Astrocyte (in vitro differentiated cells and primary cell): ENCODE measurements at regions not wholly inside any gene's neighbourhood (a gene's known extent, or its start where the extent isn't known, plus 50 kb on each side); places are given as distances from the start of the nearest gene placed in this dataset.

Experiments
- DNase-seq: peaks from one replicate; pipeline ENCODE4 v3.0.0-alpha.2; 2010; ENCODE audit warnings: low read depth
- FAIRE-seq: peaks from 2 replicates; lab custom pipeline; 2011; peaks lifted over from hg19 to GRCh38; lab: Jason Lieb, UNC
- H2AFZ ChIP-seq: 2 replicates; pipeline ENCODE4 v1.6.0; 2012; ENCODE audit warnings: low read depth, low read length, inconsistent platforms
- H3K27ac ChIP-seq: 2 replicates; pipeline ENCODE4 v1.5.1; 2011; ENCODE audit warnings: low read depth, low read length, inconsistent platforms
- H3K27me3 ChIP-seq: 2 replicates; pipeline ENCODE4 v1.6.0; 2011; ENCODE audit warnings: low read length, inconsistent platforms; ENCODE audit not compliant: insufficient read depth
- H3K36me3 ChIP-seq: 2 replicates; pipeline ENCODE4 v1.5.1; 2011; ENCODE audit warnings: low read length, inconsistent platforms; ENCODE audit not compliant: insufficient read depth
- H3K4me1 ChIP-seq: 2 replicates; pipeline ENCODE4 v1.5.1; 2011; ENCODE audit warnings: low read length, inconsistent platforms; ENCODE audit not compliant: insufficient read depth
- H3K4me2 ChIP-seq: 2 replicates; pipeline ENCODE4 v1.6.0; 2012; ENCODE audit warnings: low read length, inconsistent platforms
- H3K4me3 ChIP-seq: 2 replicates; pipeline ENCODE4 v1.5.1; 2011; ENCODE audit warnings: low read depth, mild to moderate bottlenecking, low read length, inconsistent platforms; ENCODE audit not compliant: insufficient read depth
- H3K79me2 ChIP-seq: 2 replicates; pipeline ENCODE4 v1.6.0; 2012; ENCODE audit warnings: mild to moderate bottlenecking, low read length, inconsistent platforms; ENCODE audit not compliant: insufficient read depth
- H3K9ac ChIP-seq: 2 replicates; pipeline ENCODE4 v1.6.0; 2012; ENCODE audit warnings: mild to moderate bottlenecking, low read length, inconsistent platforms
- H3K9me3 ChIP-seq: 2 replicates; pipeline ENCODE4 v1.5.1; 2012; ENCODE audit warnings: low read depth, mild to moderate bottlenecking, low read length, inconsistent platforms; ENCODE audit not compliant: insufficient read depth
- H4K20me1 ChIP-seq: 2 replicates; pipeline ENCODE4 v1.6.0; 2012; ENCODE audit warnings: low read length, inconsistent platforms; ENCODE audit not compliant: insufficient read depth
- H3K27ac Mint-ChIP-seq: one replicate; pipeline ENCODE4 v1.8.0; 2021; ENCODE audit warnings: mild to moderate bottlenecking, mixed read lengths; ENCODE audit not compliant: unreplicated experiment
- H3K27me3 Mint-ChIP-seq: one replicate; pipeline ENCODE4 v1.8.0; 2021; ENCODE audit warnings: low read depth, mixed read lengths; ENCODE audit not compliant: unreplicated experiment
- H3K36me3 Mint-ChIP-seq: one replicate; pipeline ENCODE4 v1.8.0; 2021; ENCODE audit warnings: low read depth, mixed read lengths; ENCODE audit not compliant: unreplicated experiment
- H3K4me1 Mint-ChIP-seq: one replicate; pipeline ENCODE4 v1.8.0; 2021; ENCODE audit warnings: low read depth, mixed read lengths; ENCODE audit not compliant: unreplicated experiment
- H3K4me3 Mint-ChIP-seq: one replicate; pipeline ENCODE4 v1.8.0; 2021; ENCODE audit warnings: mild to moderate bottlenecking, moderate library complexity, mixed read lengths; ENCODE audit not compliant: unreplicated experiment
- H3K9me3 Mint-ChIP-seq: one replicate; pipeline ENCODE4 v1.8.0; 2021; ENCODE audit warnings: mild to moderate bottlenecking, mixed read lengths; ENCODE audit not compliant: unreplicated experiment
- EZH2 ChIP-seq: IDR thresholded peaks from 2 replicates; pipeline ENCODE4 v1.6.1; 2012; ENCODE audit warnings: mild to moderate bottlenecking, low read length, inconsistent platforms; ENCODE audit not compliant: insufficient read depth
- TF ChIP-seq, protein P1 (sequence below): IDR thresholded peaks from 2 replicates; pipeline ENCODE4 v1.5.1; 2011; ENCODE audit warnings: low read depth, mild to moderate bottlenecking, inconsistent platforms, low read length, moderate library complexity; ENCODE audit not compliant: insufficient read depth

GRCh38 chr7:145184956-145185355 is 349.1 kb upstream of the TPK1 start:
- H3K4me3 ChIP-seq, result no peak overlapping the region
- TF ChIP-seq, protein P1, sequence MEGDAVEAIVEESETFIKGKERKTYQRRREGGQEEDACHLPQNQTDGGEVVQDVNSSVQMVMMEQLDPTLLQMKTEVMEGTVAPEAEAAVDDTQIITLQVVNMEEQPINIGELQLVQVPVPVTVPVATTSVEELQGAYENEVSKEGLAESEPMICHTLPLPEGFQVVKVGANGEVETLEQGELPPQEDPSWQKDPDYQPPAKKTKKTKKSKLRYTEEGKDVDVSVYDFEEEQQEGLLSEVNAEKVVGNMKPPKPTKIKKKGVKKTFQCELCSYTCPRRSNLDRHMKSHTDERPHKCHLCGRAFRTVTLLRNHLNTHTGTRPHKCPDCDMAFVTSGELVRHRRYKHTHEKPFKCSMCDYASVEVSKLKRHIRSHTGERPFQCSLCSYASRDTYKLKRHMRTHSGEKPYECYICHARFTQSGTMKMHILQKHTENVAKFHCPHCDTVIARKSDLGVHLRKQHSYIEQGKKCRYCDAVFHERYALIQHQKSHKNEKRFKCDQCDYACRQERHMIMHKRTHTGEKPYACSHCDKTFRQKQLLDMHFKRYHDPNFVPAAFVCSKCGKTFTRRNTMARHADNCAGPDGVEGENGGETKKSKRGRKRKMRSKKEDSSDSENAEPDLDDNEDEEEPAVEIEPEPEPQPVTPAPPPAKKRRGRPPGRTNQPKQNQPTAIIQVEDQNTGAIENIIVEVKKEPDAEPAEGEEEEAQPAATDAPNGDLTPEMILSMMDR, result no peak
- TF ChIP-seq EZH2, result no peak
- Mint-ChIP-seq H3K9me3 (no peaks in the 10 kb centered on the region), H3K4me1 (no peaks in the 10 kb centered on the region), H3K27me3 (no peaks in the 10 kb centered on the region), H3K36me3 (no peaks in the 10 kb centered on the region), H3K27ac (no peak overlapping the region), H3K4me3 (no peak overlapping the region)
- no peak overlapping the region for H2AFZ ChIP-seq
- peaks cover 2% of the 10 kb centered on the region for H3K9me3 ChIP-seq
- DNase-seq, result no peak
- H3K79me2 ChIP-seq, result no peaks in the 10 kb centered on the region
- no peak for FAIRE-seq
- no peak overlapping the region for H3K4me2 ChIP-seq
- H3K27ac ChIP-seq, result no peak overlapping the region
- H3K4me1 ChIP-seq, result no peaks in the 10 kb centered on the region
- no peaks in the 10 kb centered on the region for H3K36me3 ChIP-seq
- H4K20me1 ChIP-seq, result no peaks in the 10 kb centered on the region
- no peak overlapping the region for H3K9ac ChIP-seq
- no peaks in the 10 kb centered on the region for H3K27me3 ChIP-seq

DNA sequence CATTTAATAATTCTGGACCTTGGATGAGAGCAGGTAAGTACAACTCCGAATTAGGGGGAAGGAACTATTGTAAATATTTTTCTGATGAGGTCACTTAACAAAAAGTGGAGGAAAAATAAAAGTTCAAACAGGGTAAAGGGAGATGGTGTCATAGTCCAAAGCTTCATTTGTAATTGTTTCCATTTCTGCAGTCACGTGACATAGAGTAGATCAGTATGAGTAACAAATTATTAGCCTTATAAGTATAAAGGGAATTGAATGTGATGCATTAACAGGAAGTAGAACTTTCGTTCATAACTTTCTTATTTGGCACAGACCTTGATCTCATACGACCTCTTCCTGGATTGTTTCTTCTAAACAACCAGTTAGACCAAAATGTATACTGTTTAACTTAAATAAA is 347.2 kb upstream of the TPK1 start:
- Histone ChIP-seq H4K20me1 (no peaks in the 10 kb centered on the region), H3K4me2 (no peak overlapping the region), H3K4me3 (no peak overlapping the region), H3K9me3 (peaks cover 5% of the 10 kb centered on the region), H3K36me3 (no peaks in the 10 kb centered on the region), H2AFZ (no peak overlapping the region), H3K27ac (no peak overlapping the region), H3K27me3 (no peaks in the 10 kb centered on the region), H3K9ac (no peak overlapping the region), H3K4me1 (no peaks in the 10 kb centered on the region), H3K79me2 (no peaks in the 10 kb centered on the region)
- no peak for FAIRE-seq
- DNase-seq, result no peak
- Mint-ChIP-seq H3K4me1 (no peaks in the 10 kb centered on the region), H3K4me3 (no peak overlapping the region), H3K27me3 (no peaks in the 10 kb centered on the region), H3K27ac (no peak overlapping the region), H3K36me3 (no peaks in the 10 kb centered on the region), H3K9me3 (no peaks in the 10 kb centered on the region)
- TF ChIP-seq, protein P1, result no peak
- no peak for TF ChIP-seq EZH2

DNA sequence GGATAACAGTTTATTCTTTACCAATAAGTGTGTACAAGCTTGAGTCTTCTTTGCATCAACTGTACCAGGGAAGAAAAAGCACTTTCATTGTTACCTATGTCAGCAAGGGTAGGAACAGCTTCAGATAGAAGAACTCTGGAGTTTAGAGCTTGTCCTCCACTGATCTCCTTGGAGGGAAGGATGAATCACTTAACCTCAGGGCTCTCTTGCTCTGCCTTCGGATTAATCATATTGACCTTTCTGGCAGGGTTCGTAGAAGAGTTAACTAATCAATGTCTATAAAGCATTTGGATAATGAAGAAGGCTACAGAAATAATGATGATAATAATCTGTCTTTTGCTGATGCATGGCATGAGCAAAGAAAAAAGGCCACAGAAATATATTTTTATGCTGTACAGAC is 339.5 kb upstream of the TPK1 start:
- no peak overlapping the region for H3K27ac ChIP-seq
- no peaks in the 10 kb centered on the region for H3K36me3 ChIP-seq
- H3K4me1 ChIP-seq, result no peaks in the 10 kb centered on the region
- H3K4me2 ChIP-seq, result no peak overlapping the region
- Mint-ChIP-seq H3K36me3 (no peaks in the 10 kb centered on the region), H3K9me3 (peaks cover 8% of the 10 kb centered on the region), H3K4me1 (no peaks in the 10 kb centered on the region), H3K4me3 (no peak overlapping the region), H3K27ac (no peak overlapping the region), H3K27me3 (no peaks in the 10 kb centered on the region)
- no peak overlapping the region for H3K9ac ChIP-seq
- no peak overlapping the region for H2AFZ ChIP-seq
- H4K20me1 ChIP-seq, result no peaks in the 10 kb centered on the region
- no peaks in the 10 kb centered on the region for H3K79me2 ChIP-seq
- FAIRE-seq (no peak), DNase-seq (no peak)
- no peak overlapping the region for H3K4me3 ChIP-seq
- peaks cover 5% of the 10 kb centered on the region for H3K9me3 ChIP-seq
- no peaks in the 10 kb centered on the region for H3K27me3 ChIP-seq
- TF ChIP-seq, protein P1, result no peak
- TF ChIP-seq EZH2, result no peak
